ENCODE measurements at regions not wholly inside any gene's neighbourhood (a gene's known extent, or its start where the extent isn't known, plus 50 kb on each side); places are given as distances from the start of the nearest gene placed in this dataset.

DNA sequence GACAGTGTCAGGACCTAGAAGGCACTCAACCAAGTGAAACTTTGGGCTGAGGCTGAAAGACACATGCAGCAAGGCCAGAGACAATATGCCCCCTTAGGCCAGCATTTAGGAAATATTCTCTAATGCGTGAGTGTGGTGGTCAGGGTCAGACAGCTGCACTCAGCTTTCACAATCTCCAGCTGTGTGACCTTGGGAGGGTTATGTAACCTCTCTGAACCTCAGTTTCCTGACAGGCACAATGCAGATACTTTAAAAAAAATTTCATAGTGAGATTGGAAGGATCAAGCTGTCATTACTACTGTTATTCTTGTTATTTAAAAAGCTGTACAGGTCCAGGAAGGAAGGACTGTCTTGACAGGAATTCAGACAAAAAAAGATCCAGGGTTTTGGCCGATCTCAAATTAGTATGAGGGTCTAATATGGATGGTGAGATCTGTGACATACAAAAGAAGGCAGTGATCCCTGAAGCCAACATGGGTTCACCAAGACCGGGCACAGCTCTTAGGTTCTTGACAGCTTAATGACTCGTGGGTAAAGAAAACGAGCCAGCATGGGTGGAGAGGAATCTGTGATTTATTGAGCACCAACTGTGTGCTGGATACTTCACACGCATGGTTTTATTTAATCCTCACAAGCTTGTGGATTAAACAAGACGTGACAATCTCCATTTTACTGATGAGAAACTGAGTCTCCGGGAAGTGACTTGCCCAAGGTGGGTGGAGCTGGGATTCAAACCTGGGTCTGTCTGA, 54.6 kb upstream of the POU3F1 start:
- Histone ChIP-seq H3K27me3 (ENCODE audit: control insufficient read depth in 2 of 2, insufficient read depth in 2 of 2, low read length in 2 of 2) (peaks cover 18 to 45% of the 10 kb centered on the region in 2 experiments), H3K36me3 (ENCODE audit: control insufficient read depth, insufficient read depth, low read length) (no peaks in the 10 kb centered on the region), H4K20me1 (replicated peaks; ENCODE audit: control insufficient read depth, insufficient read depth, low read length) (peaks cover 9% of the 10 kb centered on the region; the same call in 1 of the 2 replicates), H2AFZ (ENCODE audit: low read depth, low read length) (no peak overlapping the region), H3K9me3 (replicated peaks; ENCODE audit: control insufficient read depth, insufficient read depth, low read depth, low read length) (no peaks in the 10 kb centered on the region), H3K4me2 (ENCODE audit: insufficient read depth, low read length) (no peak overlapping the region), H3K9me1 (ENCODE audit: control insufficient read depth, insufficient read depth, low read length) (no peaks in the 10 kb centered on the region), H3K79me2 (ENCODE audit: control insufficient read depth, insufficient read depth, low read length) (no peaks in the 10 kb centered on the region), H3K4me3 (no peak overlapping the region), H3K27ac (ENCODE audit: extremely low read depth, low read depth, low read length) (no peak overlapping the region), H3K4me1 (replicated peaks in 1 of 2; ENCODE audit: control insufficient read depth in 2 of 2, insufficient read depth in 2 of 2, low read length in 2 of 2) (peaks cover 4 to 7% of the 10 kb centered on the region in 2 experiments; a peak in 3 of 5 replicates), H3K9ac (ENCODE audit: insufficient read depth in 1 of 2, low read depth in 2 of 2, low read length in 2 of 2) (no peak overlapping the region)
- in situ Hi-C loops (cut with MboI) (no loop called here), intact Hi-C loops (cut with micrococcal nuclease) (no loop called here)
- DNase-seq (ENCODE audit: extremely low read depth in 1 of 4, low spot score in 3 of 4) (no peak), ATAC-seq (no peak), FAIRE-seq (peak; percentile 49)
- WGBS (ENCODE audit: insufficient coverage, low coverage, missing lambda C conversion rate), result 2% methylated on average over 8 of the region's 8 CpGs
- TF ChIP-seq ZFP36 (IDR thresholded peaks at IDR 0.05; ENCODE audit: low read depth, low read length, partially characterized antibody) (peak; percentile 48), RBM25 (IDR thresholded peaks at IDR 0.05; ENCODE audit: low read depth, low read length, severe bottlenecking) (peak; percentile 54), MCM7 (IDR thresholded peaks at IDR 0.05) (no peak)
- CTCF ChIA-PET (ENCODE audit: low intra/inter-chr PET ratio), result no interaction called here
- no TSS peak for BruUV-seq (replicated peaks)
- POLR2A ChIA-PET, result interaction anchor here (0.6 to 0.9 kb wide), 2 partner anchors 29 to 434 kb away, joined by 3 read pairs; no protein-coding TSS in a partner anchor

DNA sequence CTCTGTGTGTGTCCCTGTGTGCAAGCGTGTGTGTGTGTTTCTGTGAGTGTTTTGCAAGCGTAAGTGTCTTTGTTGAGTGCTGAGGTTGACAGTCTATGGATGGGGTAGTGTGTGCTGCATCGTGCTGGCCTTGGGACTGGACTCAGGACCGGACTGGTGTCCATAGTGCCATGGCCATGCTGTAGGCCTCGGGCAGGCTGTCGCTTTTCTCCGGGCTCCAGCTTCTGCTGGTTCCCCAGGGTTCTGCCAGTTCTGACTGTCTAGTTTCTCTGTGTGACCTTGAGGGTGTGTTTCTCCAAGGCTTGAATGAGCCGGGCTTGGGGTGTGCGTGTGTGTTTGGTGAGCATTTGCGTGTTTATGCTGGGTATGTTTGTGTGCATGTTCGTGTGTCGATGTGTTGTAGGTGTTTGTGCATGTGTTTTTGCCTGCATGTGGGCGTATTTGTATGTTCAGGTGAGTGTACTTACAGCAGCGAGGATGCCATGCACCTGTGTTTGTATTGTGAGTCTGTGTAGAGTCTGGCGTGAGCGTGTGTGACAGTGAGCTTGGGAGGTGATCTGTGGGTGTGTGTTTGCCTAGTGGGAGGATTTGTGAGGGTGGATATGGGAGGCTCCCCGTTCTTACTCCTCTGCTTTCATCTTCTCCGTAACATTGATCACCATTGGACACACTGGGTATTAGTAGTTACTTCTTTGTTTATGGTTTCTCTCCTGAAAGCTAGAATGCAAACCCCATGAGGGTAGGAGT, 51.7 kb upstream of the POU3F1 start:
- Histone ChIP-seq H2AFZ (ENCODE audit: low read depth, low read length) (no peak overlapping the region), H3K4me1 (replicated peaks in 1 of 2; ENCODE audit: control insufficient read depth in 2 of 2, insufficient read depth in 2 of 2, low read length in 2 of 2) (peaks cover 0 to 4% of the 10 kb centered on the region in 2 experiments; a peak in 1 of 5 replicates), H3K27ac (ENCODE audit: extremely low read depth, low read depth, low read length) (no peak overlapping the region), H4K20me1 (replicated peaks; ENCODE audit: control insufficient read depth, insufficient read depth, low read length) (peaks cover 5% of the 10 kb centered on the region; the same call in 1 of the 2 replicates), H3K9ac (ENCODE audit: insufficient read depth in 1 of 2, low read depth in 2 of 2, low read length in 2 of 2) (no peak overlapping the region), H3K9me3 (replicated peaks; ENCODE audit: control insufficient read depth, insufficient read depth, low read depth, low read length) (no peaks in the 10 kb centered on the region), H3K79me2 (ENCODE audit: control insufficient read depth, insufficient read depth, low read length) (no peaks in the 10 kb centered on the region), H3K4me2 (ENCODE audit: insufficient read depth, low read length) (no peak overlapping the region), H3K27me3 (ENCODE audit: control insufficient read depth in 2 of 2, insufficient read depth in 2 of 2, low read length in 2 of 2) (peaks cover 38 to 67% of the 10 kb centered on the region in 2 experiments), H3K4me3 (no peak overlapping the region), H3K9me1 (ENCODE audit: control insufficient read depth, insufficient read depth, low read length) (no peaks in the 10 kb centered on the region), H3K36me3 (ENCODE audit: control insufficient read depth, insufficient read depth, low read length) (no peaks in the 10 kb centered on the region)
- no TSS peak for BruUV-seq (replicated peaks)
- in situ Hi-C loops (cut with MboI), result no loop called here
- 4% methylated on average over 18 of the region's 18 CpGs for WGBS (ENCODE audit: insufficient coverage, low coverage, missing lambda C conversion rate)
- no peak for FAIRE-seq
- DNase-seq (ENCODE audit: extremely low read depth in 1 of 4, low spot score in 3 of 4), result no peak
- TF ChIP-seq, protein P1, sequence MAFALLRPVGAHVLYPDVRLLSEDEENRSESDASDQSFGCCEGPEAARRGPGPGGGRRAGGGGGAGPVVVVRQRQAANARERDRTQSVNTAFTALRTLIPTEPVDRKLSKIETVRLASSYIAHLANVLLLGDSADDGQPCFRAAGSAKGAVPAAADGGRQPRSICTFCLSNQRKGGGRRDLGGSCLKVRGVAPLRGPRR (CRISPR knock-in tag; IDR thresholded peaks at IDR 0.05), result no peak
- no peak for TF ChIP-seq DACH1 (IDR thresholded peaks at IDR 0.05; ENCODE audit: partially characterized antibody)
- no peak for TF ChIP-seq U2AF1 (optimal IDR thresholded peaks at IDR 0.05; ENCODE audit: low read depth, low read length)
- TF ChIP-seq, protein P2, sequence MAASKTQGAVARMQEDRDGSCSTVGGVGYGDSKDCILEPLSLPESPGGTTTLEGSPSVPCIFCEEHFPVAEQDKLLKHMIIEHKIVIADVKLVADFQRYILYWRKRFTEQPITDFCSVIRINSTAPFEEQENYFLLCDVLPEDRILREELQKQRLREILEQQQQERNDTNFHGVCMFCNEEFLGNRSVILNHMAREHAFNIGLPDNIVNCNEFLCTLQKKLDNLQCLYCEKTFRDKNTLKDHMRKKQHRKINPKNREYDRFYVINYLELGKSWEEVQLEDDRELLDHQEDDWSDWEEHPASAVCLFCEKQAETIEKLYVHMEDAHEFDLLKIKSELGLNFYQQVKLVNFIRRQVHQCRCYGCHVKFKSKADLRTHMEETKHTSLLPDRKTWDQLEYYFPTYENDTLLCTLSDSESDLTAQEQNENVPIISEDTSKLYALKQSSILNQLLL (CRISPR knock-in tag; IDR thresholded peaks at IDR 0.05; ENCODE audit: borderline replicate concordance), result no peak
- POLR2A ChIA-PET, result interaction anchor here (1.3 kb wide), 1 partner anchor 26 kb away, joined by 5 read pairs; no protein-coding TSS in a partner anchor
- ATAC-seq, result no peak; the same call in 2 of the 3 replicates
- intact Hi-C loops (cut with micrococcal nuclease), result no loop called here
- CTCF ChIA-PET (ENCODE audit: low intra/inter-chr PET ratio), result no interaction called here

Measured in K562 (cell line).